Ishikawa (cell line): ENCODE measurements at regions not wholly inside any gene's neighbourhood (a gene's known extent, or its start where the extent isn't known, plus 50 kb on each side); places are given as distances from the start of the nearest gene placed in this dataset.

Experiments used
- CEBPB ChIP-seq: IDR thresholded peaks from 2 replicates; pipeline ENCODE4 v1.6.1; 2012
- CREB1 ChIP-seq: IDR thresholded peaks from 2 replicates; pipeline ENCODE4 v1.6.1; 2012; ENCODE audit warnings: low read depth
- FOXM1 ChIP-seq: IDR thresholded peaks from 2 replicates; pipeline ENCODE4 v1.6.1; 2012; ENCODE audit warnings: low read depth, borderline replicate concordance
- MAX ChIP-seq: IDR thresholded peaks from 2 replicates; pipeline ENCODE4 v1.6.1; 2012
- RAD21 ChIP-seq: IDR thresholded peaks from 2 replicates; pipeline ENCODE4 v1.6.1; 2012; ENCODE audit warnings: low read depth
- TAF1 ChIP-seq: IDR thresholded peaks from 2 replicates; pipeline ENCODE4 v1.6.1; 2012; ENCODE audit warnings: low read depth, mild to moderate bottlenecking
- USF1 ChIP-seq: IDR thresholded peaks from 2 replicates; pipeline ENCODE4 v1.6.1; 2012
- YY1 ChIP-seq: IDR thresholded peaks from 2 replicates; pipeline ENCODE4 v1.6.1; 2012; ENCODE audit warnings: low read depth
- ZBTB7A ChIP-seq: IDR thresholded peaks from 2 replicates; pipeline ENCODE4 v1.6.1; 2012; ENCODE audit warnings: low read depth
- TF ChIP-seq, protein P1 (sequence below): IDR thresholded peaks from 2 replicates; pipeline ENCODE4 v1.6.1; 2012; ENCODE audit warnings: low read depth, mild to moderate bottlenecking

GRCh38 chr1:87638636-87639035 is 310.0 kb downstream of the LMO4 start:
- TF ChIP-seq TAF1 (no peak), CEBPB (no peak), USF1 (no peak), YY1 (no peak), MAX (no peak), ZBTB7A (no peak), CREB1 (no peak), RAD21 (no peak), FOXM1 (no peak)
- TF ChIP-seq, protein P1, sequence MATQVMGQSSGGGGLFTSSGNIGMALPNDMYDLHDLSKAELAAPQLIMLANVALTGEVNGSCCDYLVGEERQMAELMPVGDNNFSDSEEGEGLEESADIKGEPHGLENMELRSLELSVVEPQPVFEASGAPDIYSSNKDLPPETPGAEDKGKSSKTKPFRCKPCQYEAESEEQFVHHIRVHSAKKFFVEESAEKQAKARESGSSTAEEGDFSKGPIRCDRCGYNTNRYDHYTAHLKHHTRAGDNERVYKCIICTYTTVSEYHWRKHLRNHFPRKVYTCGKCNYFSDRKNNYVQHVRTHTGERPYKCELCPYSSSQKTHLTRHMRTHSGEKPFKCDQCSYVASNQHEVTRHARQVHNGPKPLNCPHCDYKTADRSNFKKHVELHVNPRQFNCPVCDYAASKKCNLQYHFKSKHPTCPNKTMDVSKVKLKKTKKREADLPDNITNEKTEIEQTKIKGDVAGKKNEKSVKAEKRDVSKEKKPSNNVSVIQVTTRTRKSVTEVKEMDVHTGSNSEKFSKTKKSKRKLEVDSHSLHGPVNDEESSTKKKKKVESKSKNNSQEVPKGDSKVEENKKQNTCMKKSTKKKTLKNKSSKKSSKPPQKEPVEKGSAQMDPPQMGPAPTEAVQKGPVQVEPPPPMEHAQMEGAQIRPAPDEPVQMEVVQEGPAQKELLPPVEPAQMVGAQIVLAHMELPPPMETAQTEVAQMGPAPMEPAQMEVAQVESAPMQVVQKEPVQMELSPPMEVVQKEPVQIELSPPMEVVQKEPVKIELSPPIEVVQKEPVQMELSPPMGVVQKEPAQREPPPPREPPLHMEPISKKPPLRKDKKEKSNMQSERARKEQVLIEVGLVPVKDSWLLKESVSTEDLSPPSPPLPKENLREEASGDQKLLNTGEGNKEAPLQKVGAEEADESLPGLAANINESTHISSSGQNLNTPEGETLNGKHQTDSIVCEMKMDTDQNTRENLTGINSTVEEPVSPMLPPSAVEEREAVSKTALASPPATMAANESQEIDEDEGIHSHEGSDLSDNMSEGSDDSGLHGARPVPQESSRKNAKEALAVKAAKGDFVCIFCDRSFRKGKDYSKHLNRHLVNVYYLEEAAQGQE, result no peak
